Smooth muscle cell (in vitro differentiated cells): ENCODE measurements at regions not wholly inside any gene's neighbourhood (a gene's known extent, or its start where the extent isn't known, plus 50 kb on each side); places are given as distances from the start of the nearest gene placed in this dataset.

Experiments used
- DNase-seq: peaks from one replicate; lab custom pipeline; 2025; ENCODE audit not compliant: unreplicated experiment; lab: John Stamatoyannopoulos, UW
- H2AFZ ChIP-seq: fragments of 200-600 bp; sonication (generic); 2 replicates; pipeline ENCODE4 v1.6.0; 2016; ENCODE audit warnings: antibody characterized with exemption, low read depth, mild to moderate bottlenecking
- H3F3A ChIP-seq: fragments of 200-600 bp; sonication (generic); 2 replicates; pipeline ENCODE4 v1.6.0; 2017; ENCODE audit warnings: antibody characterized with exemption, low read depth
- H3K27ac ChIP-seq: fragments of 200-600 bp; sonication (generic); 2 replicates; pipeline ENCODE4 v1.5.1; 2016; ENCODE audit warnings: low read depth, mild to moderate bottlenecking
- H3K27me3 ChIP-seq: fragments of 200-600 bp; sonication (generic); 2 replicates; pipeline ENCODE4 v1.6.1; 2016; ENCODE audit warnings: low read depth, mild to moderate bottlenecking
- H3K36me3 ChIP-seq: fragments of 200-600 bp; sonication (generic); 2 replicates; pipeline ENCODE4 v1.5.1; 2016; ENCODE audit warnings: low read depth
- H3K4me1 ChIP-seq: fragments of 200-600 bp; sonication (generic); 2 replicates; pipeline ENCODE4 v1.5.1; 2016; ENCODE audit warnings: low read depth
- H3K4me2 ChIP-seq: fragments of 200-600 bp; sonication (generic); 2 replicates; pipeline ENCODE4 v1.6.0; 2016; ENCODE audit warnings: mild to moderate bottlenecking
- H3K4me3 ChIP-seq: fragments of 200-600 bp; sonication (generic); 2 replicates; pipeline ENCODE4 v1.5.1; 2016; ENCODE audit warnings: mild to moderate bottlenecking
- H3K79me2 ChIP-seq: fragments of 200-600 bp; sonication (generic); 2 replicates; pipeline ENCODE4 v1.6.0; 2016; ENCODE audit warnings: low read depth, mild to moderate bottlenecking
- H3K9ac ChIP-seq: fragments of 200-600 bp; sonication (generic); 2 replicates; pipeline ENCODE4 v1.6.0; 2016; ENCODE audit warnings: low read depth
- H3K9me3 ChIP-seq: fragments of 200-600 bp; sonication (generic); replicated peaks from 2 replicates; pipeline ENCODE4 v1.5.1; 2016; ENCODE audit warnings: low read depth
- H4K20me1 ChIP-seq: fragments of 200-600 bp; sonication (generic); 2 replicates; pipeline ENCODE4 v1.6.0; 2016; ENCODE audit warnings: low read depth
- CTCF ChIP-seq: fragments of 200-600 bp; sonication (generic); IDR thresholded peaks from 2 replicates; pipeline ENCODE4 v1.5.1; 2017; ENCODE audit warnings: borderline replicate concordance, mild to moderate bottlenecking, antibody characterized with exemption; ENCODE audit not compliant: insufficient read depth, poor library complexity, severe bottlenecking
- WGBS: methylation state at CpG from one replicate; pipeline ENCODE4 v1.1.7; 2016; ENCODE audit warnings: low lambda C conversion rate; 5-methylcytosine and 5-hydroxymethylcytosine counted together

GRCh38 chrX:7698248-7698647 lies 144.7 kb upstream of the VCX start:
- Histone ChIP-seq H2AFZ (no peak overlapping the region), H3K9ac (no peak overlapping the region), H3K79me2 (no peaks in the 10 kb centered on the region), H3K36me3 (no peaks in the 10 kb centered on the region), H3K4me2 (no peak overlapping the region), H3K27me3 (no peaks in the 10 kb centered on the region), H3F3A (no peaks in the 10 kb centered on the region), H4K20me1 (no peaks in the 10 kb centered on the region), H3K27ac (no peak overlapping the region), H3K4me1 (no peaks in the 10 kb centered on the region), H3K9me3 (peaks cover 6% of the 10 kb centered on the region), H3K4me3 (no peak overlapping the region)
- no peak for DNase-seq
- WGBS = 82% methylated on average over 2 of the region's 2 CpGs
- no peak for TF ChIP-seq CTCF

DNA sequence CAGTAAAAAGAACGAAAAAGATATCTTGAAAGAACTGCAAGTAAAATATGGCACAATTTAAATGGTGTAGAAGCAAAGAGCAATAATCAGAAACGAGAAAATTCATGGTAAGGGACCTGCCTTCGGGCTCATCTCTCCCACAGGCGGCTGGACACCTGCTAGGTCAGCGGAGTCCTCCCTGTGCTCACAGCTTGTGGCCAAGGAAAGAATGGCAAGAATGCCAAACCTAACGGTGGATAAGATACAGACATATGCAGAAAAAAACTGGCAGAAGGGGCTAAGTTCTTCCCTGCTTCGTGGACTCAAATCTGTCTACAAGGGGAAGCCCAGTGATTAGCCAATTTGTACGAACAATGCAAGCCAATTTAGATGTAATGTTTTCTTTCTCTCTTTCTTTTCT lies 152.1 kb upstream of the VCX start:
- no peak overlapping the region for H3K4me3 ChIP-seq
- 48% methylated on average over 8 of the region's 8 CpGs for WGBS
- no peak overlapping the region for H3K4me2 ChIP-seq
- no peak for DNase-seq
- no peaks in the 10 kb centered on the region for H3K79me2 ChIP-seq
- no peaks in the 10 kb centered on the region for H3K4me1 ChIP-seq
- no peak overlapping the region for H3K27ac ChIP-seq
- H3F3A ChIP-seq = no peaks in the 10 kb centered on the region
- no peaks in the 10 kb centered on the region for H3K36me3 ChIP-seq
- no peak overlapping the region for H2AFZ ChIP-seq
- no peaks in the 10 kb centered on the region for H3K27me3 ChIP-seq
- no peaks in the 10 kb centered on the region for H4K20me1 ChIP-seq
- no peak for TF ChIP-seq CTCF
- H3K9me3 ChIP-seq = no peaks in the 10 kb centered on the region
- no peak overlapping the region for H3K9ac ChIP-seq

GRCh38 chrX:7689791-7690412 lies 153.1 kb upstream of the VCX start:
- Histone ChIP-seq H2AFZ (no peak overlapping the region), H3K27me3 (no peaks in the 10 kb centered on the region), H3K4me2 (no peak overlapping the region), H3K4me1 (no peaks in the 10 kb centered on the region), H4K20me1 (no peaks in the 10 kb centered on the region), H3K27ac (no peak overlapping the region), H3K9me3 (no peaks in the 10 kb centered on the region), H3K9ac (no peak overlapping the region), H3K79me2 (no peaks in the 10 kb centered on the region), H3K4me3 (no peak overlapping the region), H3F3A (no peaks in the 10 kb centered on the region), H3K36me3 (no peaks in the 10 kb centered on the region)
- TF ChIP-seq CTCF = no peak
- no peak for DNase-seq
- WGBS = 62% methylated on average over 4 of the region's 4 CpGs

DNA sequence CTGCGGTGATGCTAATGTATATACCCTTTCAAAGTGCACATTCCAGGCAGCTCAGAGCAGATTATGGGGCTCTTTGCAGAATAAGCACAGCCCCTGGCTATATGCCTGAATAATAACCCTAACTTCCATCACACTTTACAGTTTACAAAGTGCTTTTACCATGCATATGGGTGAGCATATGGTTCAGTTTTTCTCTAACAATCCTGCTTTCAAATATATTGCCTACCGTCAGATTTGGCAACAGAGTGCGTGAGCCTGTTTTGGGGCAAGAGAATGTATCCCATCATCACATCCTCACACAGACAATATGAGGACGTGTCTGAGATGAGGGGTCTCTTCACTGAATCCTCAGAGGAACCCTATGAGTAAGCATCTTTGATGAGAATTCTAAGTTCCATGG lies 162.8 kb upstream of the VCX start:
- H3K9ac ChIP-seq = no peak overlapping the region
- H3K27ac ChIP-seq = no peak overlapping the region
- no peaks in the 10 kb centered on the region for H3K79me2 ChIP-seq
- no peaks in the 10 kb centered on the region for H3K9me3 ChIP-seq
- TF ChIP-seq CTCF = no peak
- no peaks in the 10 kb centered on the region for H3K4me1 ChIP-seq
- no peak overlapping the region for H2AFZ ChIP-seq
- H3K27me3 ChIP-seq = no peaks in the 10 kb centered on the region
- no peaks in the 10 kb centered on the region for H3K36me3 ChIP-seq
- no peak overlapping the region for H3K4me2 ChIP-seq
- H4K20me1 ChIP-seq = no peaks in the 10 kb centered on the region
- 63% methylated on average over 4 of the region's 4 CpGs for WGBS
- no peak overlapping the region for H3K4me3 ChIP-seq
- no peaks in the 10 kb centered on the region for H3F3A ChIP-seq
- DNase-seq = no peak
